Pancreas (tissue), 10 donors: ENCODE measurements at regions not wholly inside any gene's neighbourhood (a gene's known extent, or its start where the extent isn't known, plus 50 kb on each side); places are given as distances from the start of the nearest gene placed in this dataset.
"Not testable (repeated sequence)": the region's sequence is repeated elsewhere in the genome, so short reads cannot be mapped to it uniquely, and the experiment has no call there.

Source experiments
- ATAC-seq, 4 donors: fragments of 200-7000 bp; cut with Tn5 transposase; one replicate each; pipeline versions ENCODE4 v1.8.0 to v1.9.1; 2020; ENCODE audit warnings: mild to moderate bottlenecking in 4 of 4, moderate library complexity in 4 of 4
- DNase-seq, 6 donors: peaks; one replicate each; pipeline ENCODE4 v3.0.0-alpha.2; 2020
- FAIRE-seq: peaks from 2 replicates; lab custom pipeline; 2012; peaks lifted over from hg19 to GRCh38; lab: Jason Lieb, UNC
- H3K27ac ChIP-seq, 4 donors: fragments of 200-600 bp; sonication (generic); 1 replicate in 3 of 4; 2 replicates in 1 of 4; pipeline versions ENCODE4 v1.5.0 to v1.8.0; 2020
- H3K27me3 ChIP-seq, 4 donors: fragments of 200-600 bp; one replicate each; pipeline ENCODE4 v1.8.0; 2021
- H3K36me3 ChIP-seq, 3 donors: fragments of 200-600 bp; sonication (generic) in 1 of 3; one replicate each; pipeline versions ENCODE4 v1.5.0 to v1.8.0; 2020 to 2021
- H3K4me1 ChIP-seq, 3 donors: fragments of 200-600 bp; one replicate each; pipeline ENCODE4 v1.8.0; 2021
- H3K4me3 ChIP-seq, 4 donors: fragments of 200-600 bp; sonication (generic) in 2 of 4; one replicate each; pipeline versions ENCODE4 v1.5.0 to v1.8.0; 2020 to 2021
- H3K9me3 ChIP-seq, 4 donors: fragments of 200-600 bp; one replicate each; pipeline ENCODE4 v1.8.0; 2021
- WGBS, 2 donors: extraction: QIAGEN DNeasy Blood & Tissue Kit; methylation state at CpG; one replicate each; pipeline ENCODE4 v1.1.7; 2013; 5-methylcytosine and 5-hydroxymethylcytosine counted together
- intact Hi-C, 3 donors: fragments of 100-400 bp; cut with DNase I; formaldehyde crosslinking; loops; one replicate each; pipeline versions ENCODE4 v1.11.1 to v1.14.2; 2022
- TF ChIP-seq, protein P1 (sequence below), 4 donors: fragments of 200-600 bp; sonication (generic) in 3 of 4; IDR thresholded peaks; one replicate each; pipeline versions ENCODE4 v1.5.0 to v1.8.0; 2021; ENCODE audit warnings: antibody characterized with exemption in 4 of 4
- donor health status: healthy with polysubstance abuse.
- donor health status: DM: no; HTN: no; CAD: no; lungs with moderate emphysema.
- donor health status: DM: no; HTN: no; CAD: no.
- donor health status: control.
- donor health status: control.
- donor health status: Bipolar disorder and iron deficiency.
- donor health status: DM: yes; HTN: yes; CAD: no.
- donor health status: DM: no; HTN: no; CAD: no.
- donor health status: DM: no; HTN: no; CAD: no.
- donor health status: DM: yes; HTN: yes; CAD: no.

DNA sequence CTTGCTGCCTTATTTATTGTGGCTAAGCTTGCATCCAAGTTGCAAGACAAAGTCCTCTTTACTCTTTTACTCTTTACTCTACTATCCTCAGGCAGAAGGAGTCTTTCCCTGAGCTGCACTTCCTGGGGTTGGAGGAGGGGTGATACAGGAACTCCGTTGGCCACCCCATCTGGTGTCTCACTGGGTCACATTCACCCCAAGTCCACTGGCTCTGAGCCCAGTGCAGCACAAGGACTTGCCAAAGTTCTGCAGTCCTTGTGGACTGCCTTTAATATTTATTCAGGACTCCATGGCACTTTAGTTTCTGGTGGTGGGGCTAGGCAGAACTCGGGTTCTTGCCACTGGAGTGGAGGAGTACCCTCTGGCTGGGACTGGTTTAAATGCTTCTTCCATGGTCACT lies 165.4 kb upstream of the KCNH8 start:
- no peaks in the 10 kb centered on the region for H3K36me3 ChIP-seq
- H3K4me3 ChIP-seq = no peak overlapping the region
- FAIRE-seq (no peak), ATAC-seq (no peak), DNase-seq (no peak)
- H3K9me3 ChIP-seq = no peaks in the 10 kb centered on the region
- WGBS, 2 donors = 20 to 27% methylated on average over 2 of the region's 2 CpGs
- H3K27me3 ChIP-seq = peaks cover 0 to 4% (median 2%) of the 10 kb centered on the region in 4 donors
- intact Hi-C loops = no loop called here
- no peak overlapping the region for H3K27ac ChIP-seq
- H3K4me1 ChIP-seq = no peaks in the 10 kb centered on the region
- TF ChIP-seq, protein P1, sequence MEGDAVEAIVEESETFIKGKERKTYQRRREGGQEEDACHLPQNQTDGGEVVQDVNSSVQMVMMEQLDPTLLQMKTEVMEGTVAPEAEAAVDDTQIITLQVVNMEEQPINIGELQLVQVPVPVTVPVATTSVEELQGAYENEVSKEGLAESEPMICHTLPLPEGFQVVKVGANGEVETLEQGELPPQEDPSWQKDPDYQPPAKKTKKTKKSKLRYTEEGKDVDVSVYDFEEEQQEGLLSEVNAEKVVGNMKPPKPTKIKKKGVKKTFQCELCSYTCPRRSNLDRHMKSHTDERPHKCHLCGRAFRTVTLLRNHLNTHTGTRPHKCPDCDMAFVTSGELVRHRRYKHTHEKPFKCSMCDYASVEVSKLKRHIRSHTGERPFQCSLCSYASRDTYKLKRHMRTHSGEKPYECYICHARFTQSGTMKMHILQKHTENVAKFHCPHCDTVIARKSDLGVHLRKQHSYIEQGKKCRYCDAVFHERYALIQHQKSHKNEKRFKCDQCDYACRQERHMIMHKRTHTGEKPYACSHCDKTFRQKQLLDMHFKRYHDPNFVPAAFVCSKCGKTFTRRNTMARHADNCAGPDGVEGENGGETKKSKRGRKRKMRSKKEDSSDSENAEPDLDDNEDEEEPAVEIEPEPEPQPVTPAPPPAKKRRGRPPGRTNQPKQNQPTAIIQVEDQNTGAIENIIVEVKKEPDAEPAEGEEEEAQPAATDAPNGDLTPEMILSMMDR (IDR thresholded peaks at IDR 0.05) = no peak

DNA sequence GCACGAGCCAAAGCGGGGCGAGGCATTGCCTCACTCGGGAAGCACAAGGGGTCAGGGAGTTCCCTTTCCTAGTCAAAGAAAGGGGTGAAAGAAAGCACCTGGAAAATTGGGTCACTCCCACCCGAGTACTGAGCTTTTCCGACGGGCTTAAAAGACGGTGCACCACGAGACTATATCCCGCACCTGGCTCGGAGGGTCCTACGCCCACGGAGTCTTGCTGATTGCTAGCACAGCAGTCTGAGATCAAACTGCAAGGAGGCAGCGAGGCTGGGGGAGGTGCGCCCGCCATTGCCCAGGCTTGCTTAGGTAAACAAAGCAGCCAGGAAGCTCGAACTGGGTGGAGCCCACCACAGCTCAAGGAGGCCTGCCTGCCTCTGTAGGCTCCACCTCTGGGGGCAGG lies 172.2 kb upstream of the KCNH8 start:
- FAIRE-seq, H3K27me3 ChIP-seq, H3K36me3 ChIP-seq, ATAC-seq, DNase-seq, H3K27ac ChIP-seq, intact Hi-C loops, H3K4me3 ChIP-seq, H3K4me1 ChIP-seq, H3K9me3 ChIP-seq: not testable (repeated sequence)
- 66 to 82% methylated on average over 16 to 17 of the region's 17 CpGs for WGBS, 2 donors

DNA sequence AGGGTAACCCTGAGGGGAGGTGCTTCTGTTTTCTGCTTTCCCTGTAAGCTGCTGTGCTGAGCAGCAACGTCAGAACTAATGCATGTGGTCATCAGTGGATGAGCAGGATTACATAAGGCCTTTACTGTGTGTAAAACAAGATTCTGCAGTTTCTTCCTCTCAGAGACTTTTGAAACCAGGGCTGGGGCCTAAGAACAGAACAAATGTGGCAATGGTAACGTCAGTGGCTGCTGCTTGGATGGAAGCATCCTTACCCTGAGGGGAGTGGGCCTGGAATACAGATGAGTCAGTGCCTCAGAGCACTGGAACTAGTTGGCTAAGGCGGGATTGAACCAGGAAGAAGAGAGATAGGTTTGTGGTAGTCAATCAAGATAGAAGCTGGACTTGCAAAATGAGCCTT lies 180.2 kb upstream of the KCNH8 start:
- FAIRE-seq (no peak), DNase-seq (no peak), ATAC-seq (no peak)
- Histone ChIP-seq H3K4me3 (no peak overlapping the region), H3K27me3 (no peaks in the 10 kb centered on the region), H3K4me1 (no peaks in the 10 kb centered on the region), H3K27ac (no peak overlapping the region), H3K36me3 (no peaks in the 10 kb centered on the region), H3K9me3 (no peaks in the 10 kb centered on the region)
- WGBS, 2 donors = 42 to 49% methylated on average over 3 of the region's 3 CpGs
- TF ChIP-seq, protein P1 (IDR thresholded peaks at IDR 0.05) = no peak
- intact Hi-C loops = no loop called here

DNA sequence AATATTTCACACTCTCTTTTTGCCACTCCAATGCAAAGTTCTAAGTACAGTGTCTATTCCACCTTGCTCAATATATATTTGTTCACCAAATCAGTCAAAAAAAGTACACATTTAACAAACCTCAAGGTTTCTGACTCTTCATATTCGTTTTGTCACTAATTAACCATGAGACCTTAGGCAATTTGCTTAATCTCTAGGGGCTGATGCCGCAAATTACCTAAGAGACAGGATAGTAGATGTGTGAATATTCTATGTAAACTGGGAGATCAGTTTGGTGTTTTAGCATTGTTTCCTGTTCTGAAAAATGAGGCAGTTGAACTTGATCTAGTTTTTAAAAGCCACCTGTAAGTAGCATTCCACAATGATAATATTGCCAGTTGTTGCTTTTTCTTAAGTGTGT lies 182.5 kb upstream of the KCNH8 start:
- FAIRE-seq = no peak
- intact Hi-C loops = no loop called here
- H3K9me3 ChIP-seq = no peaks in the 10 kb centered on the region
- H3K4me3 ChIP-seq = no peak overlapping the region
- no peaks in the 10 kb centered on the region for H3K4me1 ChIP-seq
- no peaks in the 10 kb centered on the region for H3K27me3 ChIP-seq
- H3K27ac ChIP-seq = no peak overlapping the region
- no peaks in the 10 kb centered on the region for H3K36me3 ChIP-seq
- no peak for ATAC-seq
- 51 to 52% methylated on average over 2 of the region's 2 CpGs for WGBS, 2 donors
- DNase-seq = no peak
- TF ChIP-seq, protein P1 (IDR thresholded peaks at IDR 0.05) = no peak

GRCh38 chr3:18964640-18965039 lies 183.7 kb upstream of the KCNH8 start:
- DNase-seq = no peak
- intact Hi-C loops = no loop called here
- Histone ChIP-seq H3K4me3 (no peak overlapping the region), H3K36me3 (no peaks in the 10 kb centered on the region), H3K9me3 (no peaks in the 10 kb centered on the region), H3K4me1 (no peaks in the 10 kb centered on the region), H3K27ac (no peak overlapping the region), H3K27me3 (no peaks in the 10 kb centered on the region)
- FAIRE-seq = no peak
- WGBS, 2 donors = 57 to 65% methylated on average over 3 of the region's 3 CpGs
- no peak for ATAC-seq
- TF ChIP-seq, protein P1 (IDR thresholded peaks at IDR 0.05) = no peak

GRCh38 chr3:18951333-18951732 lies 197.0 kb upstream of the KCNH8 start:
- FAIRE-seq = no peak
- 55 to 66% methylated on average over 5 of the region's 5 CpGs for WGBS, 2 donors

More at GRCh38 chr3:18951333-18951732, 197.0 kb upstream of the KCNH8 start:
- TF ChIP-seq, protein P1 (IDR thresholded peaks at IDR 0.05) = no peak
- no peak overlapping the region for H3K4me3 ChIP-seq
- intact Hi-C loops = no loop called here
- no peaks in the 10 kb centered on the region for H3K9me3 ChIP-seq
- no peaks in the 10 kb centered on the region for H3K4me1 ChIP-seq
- no peaks in the 10 kb centered on the region for H3K36me3 ChIP-seq
- no peaks in the 10 kb centered on the region for H3K27me3 ChIP-seq
- ATAC-seq (no peak), DNase-seq (no peak)
- H3K27ac ChIP-seq = no peak overlapping the region
